HG03354 (cell line): ENCODE measurements at regions not wholly inside any gene's neighbourhood (a gene's known extent, or its start where the extent isn't known, plus 50 kb on each side); places are given as distances from the start of the nearest gene placed in this dataset.
"Not testable (repeated sequence)": the region's sequence is repeated elsewhere in the genome, so short reads cannot be mapped to it uniquely, and the experiment has no call there.

Experiments used
- ATAC-seq: cut with Tn5 transposase; IDR thresholded peaks from one replicate; pipeline ENCODE4 v1.9.1; 2021; ENCODE audit warnings: mild to moderate bottlenecking; ENCODE audit not compliant: unreplicated experiment, poor library complexity, severe bottlenecking

GRCh38 chr16:46519063-46519462 is 102.1 kb downstream of the SHCBP1 start:
- ATAC-seq: no peak

- no peak for ATAC-seq
Measured at GRCh38 chr16:46496701-46497100, 124.5 kb downstream of the SHCBP1 start.

- no peak for ATAC-seq
Measured at GRCh38 chr16:46482895-46483294, 138.3 kb downstream of the SHCBP1 start.

GRCh38 chr16:46466239-46466638 is 154.9 kb downstream of the SHCBP1 start:
- ATAC-seq: no peak

GRCh38 chr16:46454801-46455200 is 166.4 kb downstream of the SHCBP1 start:
- not testable (repeated sequence) for ATAC-seq

GRCh38 chr16:46428108-46429061 is 192.8 kb downstream of the SHCBP1 start:
- no peak for ATAC-seq

- ATAC-seq: no peak
Measured at GRCh38 chr16:46427340-46428107, 193.7 kb downstream of the SHCBP1 start.

- ATAC-seq: no peak
Measured at GRCh38 chr16:46426336-46426735, 194.8 kb downstream of the SHCBP1 start.

- no peak for ATAC-seq
Measured at GRCh38 chr16:46404028-46404427, 217.2 kb downstream of the SHCBP1 start.

- ATAC-seq: not testable (repeated sequence)
Measured at GRCh38 chr16:46398559-46398958, 222.6 kb downstream of the SHCBP1 start.

- not testable (repeated sequence) for ATAC-seq
Measured at GRCh38 chr16:46396883-46397270, 224.3 kb downstream of the SHCBP1 start.

GRCh38 chr16:46396131-46396882 is 224.9 kb downstream of the SHCBP1 start:
- not testable (repeated sequence) for ATAC-seq

- not testable (repeated sequence) for ATAC-seq
Measured at GRCh38 chr16:46395391-46395921, 225.7 kb downstream of the SHCBP1 start.

GRCh38 chr16:46394963-46395362 is 226.2 kb downstream of the SHCBP1 start:
- ATAC-seq: not testable (repeated sequence)

- ATAC-seq: not testable (repeated sequence)
Measured at GRCh38 chr16:46394149-46394548, 227.0 kb downstream of the SHCBP1 start.

GRCh38 chr16:46392930-46393722 is 228.1 kb downstream of the SHCBP1 start:
- not testable (repeated sequence) for ATAC-seq

- ATAC-seq: not testable (repeated sequence)
Measured at GRCh38 chr16:46390660-46391462, 230.3 kb downstream of the SHCBP1 start.

- not testable (repeated sequence) for ATAC-seq
Measured at GRCh38 chr16:46389561-46390041, 231.6 kb downstream of the SHCBP1 start.
